ENCODE measurements at regions not wholly inside any gene's neighbourhood (a gene's known extent, or its start where the extent isn't known, plus 50 kb on each side); places are given as distances from the start of the nearest gene placed in this dataset.

DNA sequence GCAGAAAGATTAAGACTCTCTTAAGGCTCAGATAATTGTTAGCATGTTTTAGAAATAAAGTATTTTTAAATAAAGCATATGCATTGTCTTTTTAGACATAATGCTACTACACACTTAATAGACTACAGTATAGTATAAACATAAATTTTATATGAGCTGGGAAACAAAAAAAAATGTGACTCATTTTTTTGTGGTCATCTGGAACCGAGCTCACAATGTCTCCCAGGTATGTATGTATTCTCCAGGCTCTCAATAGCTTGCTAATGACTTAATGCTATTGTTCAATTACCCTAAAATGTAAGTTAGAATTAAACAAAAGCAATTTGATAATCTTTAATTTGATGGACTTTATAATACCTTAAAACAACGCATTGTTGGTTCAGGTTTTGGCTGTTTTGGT lies 167.2 kb downstream of the NUP35 start:
- no peak for DNase-seq

DNA sequence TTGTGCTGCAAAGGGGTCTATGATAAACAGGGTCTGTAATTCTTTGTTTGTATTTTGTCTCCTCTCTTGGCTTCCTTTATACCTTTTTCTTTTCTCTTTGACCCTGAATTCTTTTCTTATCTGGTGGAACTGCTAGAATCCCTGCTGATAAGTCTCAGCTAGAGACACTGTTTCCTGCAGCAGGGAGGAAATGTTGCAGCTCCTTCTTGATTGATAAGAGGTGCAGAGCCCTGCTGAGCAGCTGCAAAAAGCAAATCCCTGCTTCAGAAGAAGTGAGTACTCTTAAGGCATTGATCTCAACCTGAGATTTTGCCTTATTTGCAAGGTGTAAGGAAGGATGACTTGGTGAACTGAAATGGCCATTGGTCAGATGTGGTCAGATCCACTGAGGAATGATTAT lies 167.8 kb downstream of the NUP35 start:
- no peak for DNase-seq

DNA sequence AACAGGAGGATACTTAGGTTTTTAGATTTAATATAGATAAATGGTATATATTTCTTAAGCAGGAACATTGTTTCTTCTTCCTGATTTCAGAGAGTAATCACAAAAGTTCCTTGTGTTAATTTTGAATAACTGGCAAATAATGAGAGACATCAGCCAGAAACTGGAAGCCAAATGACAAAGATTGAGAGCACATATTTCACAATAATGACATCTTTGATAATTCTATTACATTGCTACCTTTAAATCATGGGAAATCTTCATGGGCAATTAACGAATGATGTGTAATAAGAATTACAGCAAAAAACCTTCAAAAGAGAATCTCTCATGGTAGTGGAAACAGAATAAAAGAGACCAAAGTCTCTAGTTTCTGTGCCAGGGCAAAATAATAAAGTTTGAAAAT lies 215.1 kb downstream of the NUP35 start:
- DNase-seq: no peak

DNA sequence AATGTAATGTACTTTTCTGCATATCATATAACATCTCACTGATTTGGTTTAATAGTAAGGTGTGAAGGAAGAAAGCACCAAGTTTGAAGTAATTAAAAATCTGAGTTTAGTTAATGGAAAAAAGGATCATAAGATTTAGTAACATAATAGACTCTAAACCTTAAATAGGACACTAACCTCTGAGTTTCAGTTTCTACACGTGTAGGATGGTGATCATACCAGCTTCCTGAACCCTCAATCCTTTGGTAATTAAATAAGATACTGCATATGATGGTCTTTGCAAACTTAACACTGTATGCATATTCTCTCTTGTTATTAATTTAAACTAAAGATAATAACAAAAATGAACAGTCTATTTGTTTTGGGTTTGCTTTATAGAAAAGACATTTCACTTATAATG lies 216.8 kb downstream of the NUP35 start:
- no peak for DNase-seq

DNA sequence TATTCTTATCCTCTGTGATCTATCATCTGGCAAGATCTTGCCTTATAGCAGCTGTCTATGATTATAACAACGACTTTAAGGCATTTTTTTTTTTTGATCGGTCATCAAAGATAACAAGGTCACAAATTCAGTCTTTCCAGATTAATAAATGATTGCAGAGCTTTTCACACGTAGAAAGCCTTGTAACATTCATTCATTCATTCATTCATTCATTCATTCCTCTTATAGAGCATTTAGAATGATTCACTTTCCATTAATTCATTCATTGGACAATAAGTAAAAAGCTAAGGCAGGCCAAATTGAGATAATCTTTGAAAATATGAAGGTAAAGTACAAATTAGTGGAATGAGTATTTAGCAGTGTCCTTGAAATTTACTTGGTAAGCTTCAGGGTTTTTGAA lies 223.7 kb downstream of the NUP35 start:
- no peak for DNase-seq

DNA sequence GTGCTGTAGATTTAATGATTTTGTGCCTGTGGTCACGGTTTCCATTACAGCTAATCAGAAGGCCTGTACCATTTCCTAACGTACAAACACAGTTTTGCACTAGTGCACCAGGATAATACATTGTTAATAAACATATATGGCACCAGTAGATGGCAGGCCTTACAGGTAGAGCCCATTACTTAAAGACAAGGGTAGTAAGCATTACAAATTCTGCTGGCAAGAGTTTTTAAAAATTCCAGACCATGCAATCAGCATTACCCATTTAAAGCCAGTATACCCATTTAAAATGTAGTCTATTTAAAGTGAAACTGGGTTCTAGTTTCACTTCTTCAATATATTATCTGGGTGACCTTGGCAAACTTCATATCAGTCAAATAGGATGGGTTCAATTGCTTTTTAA lies 224.2 kb downstream of the NUP35 start:
- no peak for DNase-seq

DNA sequence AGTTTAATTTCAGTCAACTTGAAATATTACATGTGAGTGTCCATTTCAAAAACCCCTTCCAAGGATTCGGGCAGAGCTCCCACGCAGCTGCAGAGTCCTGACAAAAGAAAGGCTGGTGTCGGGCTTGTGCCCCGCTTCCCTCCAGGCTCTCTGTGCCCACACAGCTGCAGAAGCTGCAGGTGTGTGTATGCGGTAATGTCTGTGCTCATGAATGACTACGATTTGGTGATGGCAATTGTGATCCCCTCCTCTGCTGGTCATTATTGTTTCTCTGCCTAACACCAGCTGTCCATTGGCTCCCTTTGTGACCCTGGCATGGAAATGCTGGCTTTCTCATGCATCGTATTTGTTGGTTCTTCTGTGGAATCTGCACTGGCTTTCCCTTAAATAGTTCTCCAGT lies 224.8 kb downstream of the NUP35 start:
- DNase-seq: no peak

DNA sequence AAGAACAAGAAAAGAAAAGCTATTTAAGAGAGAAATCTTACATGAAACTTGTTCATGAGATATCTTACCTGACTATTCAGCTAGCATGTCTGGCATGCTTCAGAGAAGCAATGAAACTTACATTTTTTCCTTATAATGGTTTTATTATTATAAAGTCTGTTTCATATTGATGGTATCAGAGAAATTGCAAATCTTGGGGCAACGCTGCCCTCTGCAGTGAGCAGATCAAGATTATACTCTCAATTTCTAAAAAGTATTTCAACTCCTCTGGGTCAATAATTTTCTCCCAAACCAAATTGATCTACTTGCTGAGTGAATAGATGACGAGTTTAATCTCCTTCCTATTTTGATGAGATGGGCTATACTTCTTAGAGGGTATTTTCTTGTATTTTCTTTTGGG lies 235.6 kb downstream of the NUP35 start:
- no peak for DNase-seq

DNA sequence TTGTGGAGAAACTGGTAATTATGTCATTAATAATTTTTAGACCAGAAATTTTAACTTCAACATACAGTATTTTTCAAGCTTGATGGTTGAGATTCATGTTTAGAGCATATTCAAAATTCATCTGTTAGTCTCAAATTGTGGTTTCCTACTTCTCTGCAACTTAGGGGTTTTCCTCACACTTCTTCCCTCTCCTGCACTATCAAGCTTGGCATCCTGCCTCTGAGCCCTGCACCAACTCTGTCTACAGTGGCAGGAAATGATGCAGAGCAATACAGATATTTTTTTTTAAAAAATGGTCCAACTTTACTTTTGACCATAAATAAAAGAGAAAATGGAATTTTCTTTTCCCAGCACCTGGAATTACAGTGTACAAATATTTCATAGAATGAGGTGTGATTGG lies 247.3 kb downstream of the NUP35 start:
- no peak for DNase-seq

DNA sequence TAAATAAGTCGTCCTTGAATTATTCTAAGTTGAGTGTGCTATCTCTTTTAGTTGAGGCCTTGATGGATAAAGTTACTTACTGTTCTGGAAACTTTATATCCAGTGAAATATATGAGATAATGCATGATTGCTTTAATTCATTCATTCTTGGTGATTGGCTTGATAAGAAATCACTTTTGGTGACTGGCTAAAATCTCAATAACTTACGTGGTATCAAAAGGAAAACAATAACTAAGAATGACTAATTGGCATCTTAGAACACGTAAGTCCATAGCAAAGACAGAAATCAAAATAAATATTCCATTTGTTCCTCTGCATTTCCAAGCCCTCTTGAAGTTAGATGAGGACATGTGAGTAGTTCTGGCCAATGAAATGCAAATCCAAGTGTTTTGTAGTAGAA lies 251.6 kb downstream of the NUP35 start:
- DNase-seq: no peak

DNA sequence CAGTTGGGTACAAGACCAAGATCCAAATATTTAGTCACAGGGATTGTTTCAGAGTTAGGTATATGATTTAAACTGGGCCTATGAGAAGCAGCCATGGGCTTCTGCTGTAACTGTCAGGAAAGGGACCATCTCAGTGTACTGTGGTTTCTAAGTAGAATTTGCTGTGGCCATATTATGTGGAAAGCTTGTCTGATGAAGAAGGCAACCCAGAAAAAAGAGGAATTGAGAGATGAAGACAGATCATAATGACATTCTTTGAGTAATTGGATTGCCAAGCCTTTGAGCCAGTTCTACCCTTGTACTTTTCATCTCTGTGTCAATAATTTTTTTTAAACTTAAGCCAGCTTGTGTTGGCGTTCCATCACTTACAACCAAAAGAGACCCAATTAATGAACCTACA lies 259.6 kb downstream of the NUP35 start:
- DNase-seq: no peak

DNA sequence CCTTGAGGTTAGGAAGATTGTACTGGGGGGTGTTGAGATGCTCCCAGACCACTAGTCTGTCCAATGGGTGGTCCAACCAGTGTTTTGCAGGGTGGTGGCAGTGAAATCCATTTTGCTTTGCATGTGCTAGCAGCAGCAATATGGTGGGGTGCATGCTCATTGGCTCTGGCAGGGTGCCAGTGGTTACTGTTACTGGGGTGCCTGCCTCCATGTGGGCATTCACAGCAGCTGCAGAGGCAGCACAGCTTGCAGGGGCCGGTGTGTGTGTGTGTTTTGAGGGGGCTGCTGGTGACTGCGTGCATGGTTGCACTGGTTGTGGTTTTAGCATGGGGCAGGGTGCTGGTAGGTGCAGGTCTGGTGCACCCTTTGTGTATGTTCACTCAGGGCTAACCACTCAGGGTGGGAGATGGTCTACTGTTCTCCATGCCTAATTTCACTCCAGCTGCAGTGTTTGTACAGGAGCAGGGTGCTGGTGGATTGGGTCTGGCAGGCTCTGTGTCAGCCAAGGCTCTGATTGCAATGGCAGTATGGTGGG lies 265.4 kb downstream of the NUP35 start:
- DNase-seq: no peak

DNA sequence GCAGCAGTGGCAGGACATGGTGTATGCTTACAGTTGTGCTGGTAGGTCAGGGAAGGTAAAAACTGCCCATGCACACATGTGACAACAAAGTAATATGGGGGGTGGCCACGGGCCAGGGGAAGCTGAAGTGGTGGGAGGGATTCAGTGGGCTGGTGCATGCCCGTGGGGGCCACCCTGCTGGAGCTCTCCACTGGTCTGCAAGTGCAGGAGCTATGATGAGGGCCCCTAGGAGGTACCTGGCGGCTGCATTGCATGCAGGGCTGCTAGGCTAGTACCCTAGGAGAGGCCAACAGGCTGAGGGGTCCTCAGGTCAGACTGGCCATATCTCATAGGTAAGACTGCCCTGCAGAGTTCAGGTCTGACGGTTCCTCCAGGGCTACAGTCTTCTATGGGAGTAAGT lies 265.9 kb downstream of the NUP35 start:
- no peak for DNase-seq

DNA sequence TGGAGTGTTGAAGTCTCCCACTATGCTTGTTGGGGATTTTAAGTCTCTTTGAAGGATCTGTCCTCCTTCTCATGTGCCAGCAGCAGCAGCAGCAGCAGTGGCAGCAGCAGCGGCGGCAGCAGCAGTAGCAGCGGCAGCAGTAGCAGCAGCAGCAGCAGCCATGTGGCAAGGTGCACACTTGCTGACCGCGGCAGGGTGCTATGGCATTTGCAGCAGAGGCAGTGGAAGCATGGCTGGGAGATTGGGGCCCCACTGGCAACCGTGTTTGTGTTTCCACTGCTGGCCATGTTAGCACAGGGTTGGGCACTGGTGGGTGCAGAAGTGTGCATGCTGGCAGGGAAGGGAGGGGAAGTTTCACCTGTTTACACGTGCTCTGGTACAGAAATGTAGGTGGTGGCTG lies 280.1 kb downstream of the NUP35 start:
- no peak for DNase-seq

DNA sequence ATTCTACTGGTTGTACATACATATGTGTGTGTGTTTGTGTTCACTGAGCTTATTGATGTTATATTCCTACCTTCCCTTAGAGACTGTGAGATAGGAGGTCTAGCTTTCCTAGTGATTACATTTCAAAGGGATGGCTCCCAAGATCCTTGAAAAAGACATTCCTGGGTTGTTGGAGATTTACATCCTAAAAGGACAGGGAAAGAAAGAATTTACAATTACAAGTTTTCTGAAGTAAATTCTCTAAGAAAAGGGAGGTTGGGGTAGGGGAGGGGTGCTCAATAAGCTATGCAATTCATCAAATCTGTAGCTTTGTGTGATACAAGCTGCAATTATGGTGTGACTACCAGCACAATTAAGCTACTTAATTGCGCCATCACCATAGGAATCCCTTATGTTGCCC lies 284.3 kb downstream of the NUP35 start:
- DNase-seq: no peak

DNA sequence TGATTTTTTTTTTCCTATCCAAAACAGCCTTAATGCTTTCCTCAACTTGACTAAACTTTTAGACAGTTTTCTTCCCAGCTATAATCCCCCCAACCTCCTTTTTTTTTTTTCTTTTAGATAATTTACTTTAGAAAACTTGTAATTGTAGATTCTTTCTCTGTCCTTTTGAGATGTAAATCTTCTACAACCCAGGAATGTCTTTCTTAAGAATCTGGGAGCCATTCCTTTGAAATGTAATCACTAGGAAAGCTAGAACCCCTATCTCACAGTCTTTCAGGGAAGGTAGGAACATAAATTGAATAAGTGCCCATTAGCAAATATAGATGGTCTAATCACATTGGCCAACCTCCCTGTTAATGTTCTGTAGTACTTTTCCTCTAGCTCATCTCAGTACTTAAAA lies 285.4 kb downstream of the NUP35 start:
- no peak for DNase-seq

DNA sequence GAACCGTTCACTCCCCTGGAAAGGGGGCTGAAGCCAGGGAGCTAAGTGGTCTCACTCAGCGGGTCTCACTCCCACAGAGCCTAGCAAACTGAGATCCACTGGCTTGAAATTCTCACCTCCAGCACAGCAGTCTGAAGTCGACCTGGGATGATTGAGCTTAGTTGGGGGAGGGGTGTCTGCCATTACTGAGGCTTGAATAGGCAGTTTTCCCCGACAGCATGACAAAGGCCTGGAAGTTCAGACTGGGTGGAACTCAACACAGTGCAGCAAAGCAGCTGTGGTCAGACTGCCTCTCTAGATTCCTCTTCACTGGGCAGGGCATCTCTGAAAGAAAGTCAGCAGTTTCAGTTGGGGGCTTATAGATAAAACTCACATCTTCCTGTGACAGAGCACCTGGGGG lies 292.5 kb downstream of the NUP35 start:
- DNase-seq: no peak

DNA sequence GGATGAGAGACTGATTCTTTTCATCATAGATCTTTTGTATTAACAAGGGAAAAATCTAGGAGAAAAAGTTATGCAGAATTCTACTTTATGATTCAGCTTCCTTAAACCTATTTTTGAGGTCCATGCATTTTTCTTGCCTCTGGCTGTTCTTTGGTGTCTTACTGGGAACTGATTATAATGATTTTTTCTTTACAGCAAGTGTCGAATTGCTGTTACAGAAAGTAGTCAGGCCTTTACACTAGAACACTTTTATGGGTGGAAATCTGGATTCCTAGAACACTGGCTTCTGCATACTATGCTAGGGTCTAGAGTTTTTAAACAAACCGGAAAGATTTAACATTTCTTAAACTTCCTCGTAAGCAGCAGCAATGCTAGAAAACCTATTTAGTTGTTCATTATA lies 302.6 kb downstream of the NUP35 start:
- no peak for DNase-seq

DNA sequence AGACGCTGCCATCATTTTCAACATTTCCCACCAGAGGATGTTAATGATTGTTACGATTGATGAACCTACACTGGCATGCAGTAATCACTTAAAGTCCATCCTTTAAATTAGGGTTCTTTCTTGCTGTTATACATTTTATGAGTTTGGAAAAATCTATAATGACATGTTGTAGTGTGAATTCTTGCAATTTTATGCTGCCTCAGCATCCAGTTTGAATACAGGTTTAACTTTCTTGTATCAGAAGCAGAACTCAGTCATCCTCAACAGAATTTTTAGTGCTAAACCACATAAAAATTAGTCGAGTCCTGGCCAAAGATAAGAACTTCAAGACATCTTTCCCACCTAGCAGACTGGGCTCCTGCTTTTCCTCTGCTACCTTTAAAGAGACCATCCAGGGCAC lies 303.3 kb downstream of the NUP35 start:
- no peak for DNase-seq

DNA sequence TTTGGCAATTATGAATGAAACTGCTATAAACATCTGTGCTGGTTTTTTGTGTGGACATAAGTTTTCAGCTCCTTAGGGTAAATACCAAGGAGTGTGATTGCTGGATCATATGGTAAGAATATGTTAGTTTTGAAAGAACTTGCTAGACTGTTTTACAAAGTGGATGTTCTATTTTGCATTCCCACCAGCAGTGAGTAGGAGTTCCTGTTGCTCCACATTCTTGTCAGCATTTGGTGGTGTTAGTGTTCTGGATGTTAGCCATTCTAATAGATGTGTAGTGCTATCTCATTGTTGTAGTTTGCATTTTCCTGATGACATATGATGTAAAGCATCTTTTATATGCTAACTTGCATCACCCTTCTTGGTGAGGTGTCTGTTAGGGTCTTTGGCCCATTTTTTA lies 304.6 kb downstream of the NUP35 start:
- DNase-seq: no peak

DNA sequence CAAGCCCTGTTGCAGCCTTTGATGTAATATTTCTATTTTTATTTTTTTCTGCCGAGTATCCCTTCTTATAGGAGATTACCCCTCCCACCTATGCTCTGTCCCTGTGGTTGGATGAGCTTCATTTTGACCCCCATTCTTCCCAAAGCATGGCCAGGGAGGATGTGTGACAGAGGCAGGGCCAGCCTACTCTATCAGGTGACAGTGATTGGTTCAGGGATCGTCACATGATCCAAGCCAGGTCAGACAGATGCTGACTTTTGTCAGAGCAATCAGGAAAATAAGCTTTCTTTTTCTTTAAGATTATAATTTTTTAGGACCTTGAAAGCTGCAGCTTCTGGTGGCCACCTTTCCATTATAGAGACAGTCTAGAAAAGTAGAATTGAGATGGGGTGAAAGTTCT lies 314.3 kb downstream of the NUP35 start:
- no peak for DNase-seq

DNA sequence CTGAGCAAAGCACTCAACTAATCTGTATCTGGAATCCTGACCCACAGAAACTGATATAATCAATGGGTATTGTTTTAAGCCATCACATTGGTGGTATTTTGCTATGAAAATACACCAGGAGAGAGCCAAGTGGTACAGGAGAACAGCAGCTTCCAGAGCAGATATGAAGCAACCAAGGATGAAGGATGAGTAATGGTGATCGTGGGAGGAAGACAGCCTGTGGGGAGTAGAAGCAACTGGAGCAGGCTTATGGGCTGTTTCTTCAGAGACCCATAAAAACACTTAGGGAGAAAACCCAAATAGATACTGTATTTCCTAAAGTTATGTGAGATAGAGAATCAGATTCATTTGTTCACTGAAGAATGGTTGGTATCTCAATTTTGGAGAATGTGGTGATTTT lies 330.8 kb downstream of the NUP35 start:
- no peak for DNase-seq

DNA sequence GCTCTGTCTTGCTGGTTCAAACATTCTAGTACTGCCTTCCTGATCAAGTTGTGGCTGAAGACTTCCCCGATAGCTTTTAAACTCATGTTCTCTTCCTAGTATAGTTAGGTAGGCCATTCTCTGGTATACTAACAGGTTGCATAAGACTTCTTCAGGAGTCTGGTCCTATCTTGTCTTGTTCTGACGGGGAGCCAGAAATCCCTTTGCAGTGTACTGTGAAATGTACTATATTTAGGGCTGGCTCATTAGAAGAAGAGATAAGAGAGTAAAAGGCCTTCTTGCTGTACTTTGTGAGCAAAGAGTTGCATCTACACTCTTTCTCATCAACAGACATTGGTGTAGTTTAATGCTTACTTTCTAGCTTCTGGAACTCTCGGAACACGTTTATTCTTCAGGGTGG lies 331.9 kb downstream of the NUP35 start:
- DNase-seq: no peak

DNA sequence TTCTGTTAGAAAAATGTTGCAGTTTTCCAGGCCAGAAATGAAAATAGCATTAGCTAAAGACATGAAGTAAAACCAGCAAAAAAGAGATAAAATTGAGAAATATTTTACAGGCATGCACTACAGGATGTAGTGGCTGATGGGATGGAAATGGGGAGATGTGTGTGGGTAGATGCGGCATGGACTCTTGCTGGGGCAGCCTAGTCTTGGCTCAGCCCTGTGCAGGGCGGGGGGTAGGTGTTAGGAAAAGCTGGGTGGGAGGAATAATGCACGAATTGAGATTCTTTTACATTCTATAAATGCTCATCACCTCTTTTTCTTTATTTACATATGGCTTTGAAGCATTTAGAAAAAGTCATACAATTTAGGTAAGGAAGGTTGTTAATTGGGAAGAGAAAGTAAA lies 334.2 kb downstream of the NUP35 start:
- no peak for DNase-seq

DNA sequence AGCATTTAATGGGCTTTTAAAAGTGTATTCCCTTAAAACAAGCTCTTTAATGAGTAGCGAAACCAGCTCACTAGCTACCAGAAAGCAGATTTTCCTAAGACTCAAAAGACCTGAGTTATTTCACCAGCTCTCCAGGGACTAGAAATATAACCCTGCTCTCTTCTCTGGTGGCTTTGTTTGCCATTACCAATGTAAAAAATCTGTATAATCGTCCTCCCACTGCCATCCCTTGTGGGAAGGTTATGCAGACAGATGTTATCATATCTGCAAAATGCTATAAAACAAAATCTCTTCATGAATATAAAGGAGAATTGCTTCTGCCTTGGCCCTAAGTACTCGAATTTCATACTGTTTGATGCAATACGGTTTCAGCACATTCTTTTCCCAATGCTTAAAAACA lies 335.2 kb downstream of the NUP35 start:
- DNase-seq: no peak

DNA sequence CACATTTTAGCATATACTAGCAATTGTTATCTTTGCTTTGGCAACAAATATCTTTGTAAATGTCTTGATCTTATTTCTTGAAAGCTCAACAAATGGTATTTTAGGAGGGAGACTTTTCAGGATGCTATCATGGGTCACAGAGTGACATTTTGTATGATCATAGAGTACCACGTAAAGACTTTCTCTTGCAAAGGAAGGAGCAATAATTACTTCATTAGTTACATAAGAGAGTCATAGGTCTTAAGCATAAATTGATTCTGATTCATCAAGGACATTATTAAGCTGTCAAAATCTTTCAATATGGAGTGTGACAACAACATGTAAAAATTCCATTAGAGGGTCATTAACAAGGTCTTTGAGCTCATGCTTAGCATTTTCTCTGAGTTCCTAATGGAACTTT lies 339.6 kb downstream of the NUP35 start:
- DNase-seq: no peak
